Smooth muscle cell (in vitro differentiated cells): ENCODE measurements at regions not wholly inside any gene's neighbourhood (a gene's known extent, or its start where the extent isn't known, plus 50 kb on each side); places are given as distances from the start of the nearest gene placed in this dataset.
A peak's percentile ranks its signal among the peaks of the same experiment; 100 is the strongest.

Source experiments
- DNase-seq: peaks from one replicate; lab custom pipeline; 2025; ENCODE audit not compliant: unreplicated experiment; lab: John Stamatoyannopoulos, UW
- H2AFZ ChIP-seq: fragments of 200-600 bp; sonication (generic); 2 replicates; pipeline ENCODE4 v1.6.0; 2016; ENCODE audit warnings: antibody characterized with exemption, low read depth, mild to moderate bottlenecking
- H3F3A ChIP-seq: fragments of 200-600 bp; sonication (generic); 2 replicates; pipeline ENCODE4 v1.6.0; 2017; ENCODE audit warnings: antibody characterized with exemption, low read depth
- H3K27ac ChIP-seq: fragments of 200-600 bp; sonication (generic); 2 replicates; pipeline ENCODE4 v1.5.1; 2016; ENCODE audit warnings: low read depth, mild to moderate bottlenecking
- H3K27me3 ChIP-seq: fragments of 200-600 bp; sonication (generic); 2 replicates; pipeline ENCODE4 v1.6.1; 2016; ENCODE audit warnings: low read depth, mild to moderate bottlenecking
- H3K36me3 ChIP-seq: fragments of 200-600 bp; sonication (generic); 2 replicates; pipeline ENCODE4 v1.5.1; 2016; ENCODE audit warnings: low read depth
- H3K4me1 ChIP-seq: fragments of 200-600 bp; sonication (generic); 2 replicates; pipeline ENCODE4 v1.5.1; 2016; ENCODE audit warnings: low read depth
- H3K4me2 ChIP-seq: fragments of 200-600 bp; sonication (generic); 2 replicates; pipeline ENCODE4 v1.6.0; 2016; ENCODE audit warnings: mild to moderate bottlenecking
- H3K4me3 ChIP-seq: fragments of 200-600 bp; sonication (generic); 2 replicates; pipeline ENCODE4 v1.5.1; 2016; ENCODE audit warnings: mild to moderate bottlenecking
- H3K79me2 ChIP-seq: fragments of 200-600 bp; sonication (generic); 2 replicates; pipeline ENCODE4 v1.6.0; 2016; ENCODE audit warnings: low read depth, mild to moderate bottlenecking
- H3K9ac ChIP-seq: fragments of 200-600 bp; sonication (generic); 2 replicates; pipeline ENCODE4 v1.6.0; 2016; ENCODE audit warnings: low read depth
- H3K9me3 ChIP-seq: fragments of 200-600 bp; sonication (generic); replicated peaks from 2 replicates; pipeline ENCODE4 v1.5.1; 2016; ENCODE audit warnings: low read depth
- H4K20me1 ChIP-seq: fragments of 200-600 bp; sonication (generic); 2 replicates; pipeline ENCODE4 v1.6.0; 2016; ENCODE audit warnings: low read depth
- CTCF ChIP-seq: fragments of 200-600 bp; sonication (generic); IDR thresholded peaks from 2 replicates; pipeline ENCODE4 v1.5.1; 2017; ENCODE audit warnings: borderline replicate concordance, mild to moderate bottlenecking, antibody characterized with exemption; ENCODE audit not compliant: insufficient read depth, poor library complexity, severe bottlenecking
- WGBS: methylation state at CpG from one replicate; pipeline ENCODE4 v1.1.7; 2016; ENCODE audit warnings: low lambda C conversion rate; 5-methylcytosine and 5-hydroxymethylcytosine counted together

DNA sequence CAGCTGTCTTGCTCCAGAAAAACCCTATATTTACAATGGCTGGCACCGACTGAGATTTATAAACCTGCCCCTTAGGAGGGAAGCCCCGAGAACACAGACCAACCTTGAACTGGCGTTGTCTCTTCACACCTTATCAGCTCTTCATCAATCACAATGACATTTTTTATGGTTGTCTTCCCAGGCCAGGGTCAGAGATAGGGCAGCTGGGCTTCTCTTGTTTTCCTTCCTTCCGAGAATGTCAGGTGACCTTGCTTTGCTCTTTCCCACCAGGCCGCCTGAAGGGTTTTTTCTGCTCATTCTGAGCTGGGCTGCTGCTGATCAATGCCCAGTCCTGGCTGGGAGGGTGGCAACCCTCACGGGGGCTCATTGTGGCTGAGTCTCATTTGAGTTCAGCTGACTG lies 619.1 kb downstream of the CCDC171 start:
- DNase-seq, result no peak
- H3K79me2 ChIP-seq, result no peaks in the 10 kb centered on the region
- no peaks in the 10 kb centered on the region for H3F3A ChIP-seq
- no peak overlapping the region for H2AFZ ChIP-seq
- no peaks in the 10 kb centered on the region for H3K27me3 ChIP-seq
- WGBS, result 64% methylated on average over 6 of the region's 6 CpGs
- TF ChIP-seq CTCF, result no peak
- no peaks in the 10 kb centered on the region for H3K9me3 ChIP-seq
- no peak overlapping the region for H3K4me2 ChIP-seq
- no peak overlapping the region for H3K27ac ChIP-seq
- H3K36me3 ChIP-seq, result no peaks in the 10 kb centered on the region
- no peak overlapping the region for H3K9ac ChIP-seq
- no peaks in the 10 kb centered on the region for H3K4me1 ChIP-seq
- no peak overlapping the region for H3K4me3 ChIP-seq
- H4K20me1 ChIP-seq, result no peaks in the 10 kb centered on the region

GRCh38 chr9:16172796-16173195 lies 620.0 kb downstream of the CCDC171 start:
- peak overlapping the region; percentile 75 for H2AFZ ChIP-seq
- no peak overlapping the region for H3K27ac ChIP-seq
- H3K9ac ChIP-seq, result no peak overlapping the region
- H3F3A ChIP-seq, result no peaks in the 10 kb centered on the region
- no peaks in the 10 kb centered on the region for H3K36me3 ChIP-seq
- H3K9me3 ChIP-seq, result no peaks in the 10 kb centered on the region
- no peak for DNase-seq
- no peak overlapping the region for H3K4me2 ChIP-seq
- WGBS, result 66% methylated on average over 5 of the region's 5 CpGs
- H4K20me1 ChIP-seq, result no peaks in the 10 kb centered on the region
- no peak for TF ChIP-seq CTCF
- H3K79me2 ChIP-seq, result no peaks in the 10 kb centered on the region
- H3K27me3 ChIP-seq, result no peaks in the 10 kb centered on the region
- no peaks in the 10 kb centered on the region for H3K4me1 ChIP-seq
- no peak overlapping the region for H3K4me3 ChIP-seq

DNA sequence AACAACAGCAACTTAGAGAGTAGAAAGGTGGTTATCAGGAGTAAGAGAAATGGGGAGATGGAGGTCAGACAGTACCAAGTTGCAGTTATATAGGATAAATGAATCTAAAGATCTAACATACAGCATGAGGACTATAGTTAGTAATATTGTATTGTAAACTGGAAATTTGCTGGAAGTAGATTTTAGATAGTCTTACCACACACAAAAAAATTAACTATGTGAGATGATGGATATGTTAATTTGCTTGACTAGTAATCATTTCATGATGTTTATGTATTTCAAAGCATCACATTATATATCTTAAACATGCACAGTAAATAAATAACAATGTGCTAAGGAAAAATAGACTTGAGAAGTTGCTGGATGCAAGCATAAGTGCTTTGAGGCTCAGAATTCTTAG lies 622.1 kb downstream of the CCDC171 start:
- Histone ChIP-seq H3K79me2 (no peaks in the 10 kb centered on the region), H3K36me3 (no peaks in the 10 kb centered on the region), H4K20me1 (no peaks in the 10 kb centered on the region), H3K9ac (no peak overlapping the region), H2AFZ (no peak overlapping the region), H3K27me3 (no peaks in the 10 kb centered on the region), H3K27ac (no peak overlapping the region), H3K4me2 (no peak overlapping the region), H3K4me1 (no peaks in the 10 kb centered on the region), H3F3A (no peaks in the 10 kb centered on the region), H3K4me3 (no peak overlapping the region), H3K9me3 (no peaks in the 10 kb centered on the region)
- no peak for DNase-seq
- no peak for TF ChIP-seq CTCF

GRCh38 chr9:16175461-16175860 lies 622.6 kb downstream of the CCDC171 start:
- WGBS, result 79% methylated on average over 3 of the region's 3 CpGs
- Histone ChIP-seq H3K27ac (no peak overlapping the region), H3K4me3 (no peak overlapping the region), H3K9me3 (no peaks in the 10 kb centered on the region), H3K4me1 (no peaks in the 10 kb centered on the region), H3K36me3 (no peaks in the 10 kb centered on the region), H3F3A (no peaks in the 10 kb centered on the region), H3K9ac (no peak overlapping the region), H2AFZ (no peak overlapping the region), H3K27me3 (no peaks in the 10 kb centered on the region), H3K4me2 (no peak overlapping the region), H3K79me2 (no peaks in the 10 kb centered on the region), H4K20me1 (no peaks in the 10 kb centered on the region)
- TF ChIP-seq CTCF, result no peak
- DNase-seq, result no peak
